ENCODE measurements at regions not wholly inside any gene's neighbourhood (a gene's known extent, or its start where the extent isn't known, plus 50 kb on each side); places are given as distances from the start of the nearest gene placed in this dataset.

DNA sequence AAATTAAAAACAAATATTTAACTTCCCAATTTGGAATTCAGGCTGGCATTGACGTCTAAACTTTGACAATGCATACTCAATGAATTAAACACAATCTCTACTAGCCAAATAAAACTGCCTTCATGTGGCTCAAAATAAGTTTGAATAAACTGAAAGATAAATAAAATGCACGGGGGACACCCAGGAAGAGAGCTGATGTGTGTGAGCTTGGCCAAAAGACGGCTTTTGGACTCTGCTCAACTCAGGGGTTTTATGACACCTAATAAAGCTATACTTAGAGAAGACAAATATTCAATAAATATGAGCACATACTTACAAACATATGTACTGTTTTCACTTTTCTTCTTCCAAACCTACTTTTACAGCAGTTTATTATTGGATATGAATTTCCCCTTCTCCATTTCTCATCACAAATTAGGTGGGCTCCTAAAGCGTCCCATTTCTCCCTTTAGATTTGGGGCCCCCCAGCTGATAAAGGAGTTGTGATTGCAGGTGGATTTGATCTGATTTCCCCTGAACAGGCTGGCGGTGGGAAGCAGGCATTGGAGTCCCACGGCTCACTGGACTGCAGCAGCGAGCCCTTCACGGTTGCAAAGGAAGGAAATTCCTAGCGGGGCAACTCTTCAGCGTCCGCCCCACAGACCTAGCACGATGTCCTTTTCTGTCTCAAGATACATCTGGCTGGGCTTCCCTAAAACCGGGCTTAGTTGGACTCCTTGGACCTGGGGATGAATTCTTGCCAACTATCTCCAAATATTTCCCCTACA is 79.6 kb downstream of the INSIG1 start:
- peaks cover 4% of the 10 kb centered on the region for H3K36me3 Mint-ChIP-seq (ENCODE audit: insufficient read depth, unreplicated experiment)
- TF ChIP-seq, protein P1, sequence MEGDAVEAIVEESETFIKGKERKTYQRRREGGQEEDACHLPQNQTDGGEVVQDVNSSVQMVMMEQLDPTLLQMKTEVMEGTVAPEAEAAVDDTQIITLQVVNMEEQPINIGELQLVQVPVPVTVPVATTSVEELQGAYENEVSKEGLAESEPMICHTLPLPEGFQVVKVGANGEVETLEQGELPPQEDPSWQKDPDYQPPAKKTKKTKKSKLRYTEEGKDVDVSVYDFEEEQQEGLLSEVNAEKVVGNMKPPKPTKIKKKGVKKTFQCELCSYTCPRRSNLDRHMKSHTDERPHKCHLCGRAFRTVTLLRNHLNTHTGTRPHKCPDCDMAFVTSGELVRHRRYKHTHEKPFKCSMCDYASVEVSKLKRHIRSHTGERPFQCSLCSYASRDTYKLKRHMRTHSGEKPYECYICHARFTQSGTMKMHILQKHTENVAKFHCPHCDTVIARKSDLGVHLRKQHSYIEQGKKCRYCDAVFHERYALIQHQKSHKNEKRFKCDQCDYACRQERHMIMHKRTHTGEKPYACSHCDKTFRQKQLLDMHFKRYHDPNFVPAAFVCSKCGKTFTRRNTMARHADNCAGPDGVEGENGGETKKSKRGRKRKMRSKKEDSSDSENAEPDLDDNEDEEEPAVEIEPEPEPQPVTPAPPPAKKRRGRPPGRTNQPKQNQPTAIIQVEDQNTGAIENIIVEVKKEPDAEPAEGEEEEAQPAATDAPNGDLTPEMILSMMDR (IDR thresholded peaks at IDR 0.05; ENCODE audit: unreplicated experiment) = no peak
- H3K27ac Mint-ChIP-seq (ENCODE audit: unreplicated experiment) = no peak overlapping the region
- peaks cover 88% of the 10 kb centered on the region for H3K27me3 Mint-ChIP-seq (ENCODE audit: unreplicated experiment)
- DNase-seq = no peak
- H3K4me3 Mint-ChIP-seq (ENCODE audit: low read depth, unreplicated experiment) = peak overlapping the region; percentile 46
- peaks cover 2% of the 10 kb centered on the region for H3K9me3 Mint-ChIP-seq (ENCODE audit: low read depth, unreplicated experiment)
- H3K4me1 Mint-ChIP-seq (ENCODE audit: low read depth, unreplicated experiment) = peaks cover 10% of the 10 kb centered on the region
- CTCF ChIA-PET = no interaction called here
- intact Hi-C loops (cut with micrococcal nuclease; ENCODE audit: unreplicated experiment) = no loop called here
- BruUV-seq (replicated peaks) = no TSS peak

DNA sequence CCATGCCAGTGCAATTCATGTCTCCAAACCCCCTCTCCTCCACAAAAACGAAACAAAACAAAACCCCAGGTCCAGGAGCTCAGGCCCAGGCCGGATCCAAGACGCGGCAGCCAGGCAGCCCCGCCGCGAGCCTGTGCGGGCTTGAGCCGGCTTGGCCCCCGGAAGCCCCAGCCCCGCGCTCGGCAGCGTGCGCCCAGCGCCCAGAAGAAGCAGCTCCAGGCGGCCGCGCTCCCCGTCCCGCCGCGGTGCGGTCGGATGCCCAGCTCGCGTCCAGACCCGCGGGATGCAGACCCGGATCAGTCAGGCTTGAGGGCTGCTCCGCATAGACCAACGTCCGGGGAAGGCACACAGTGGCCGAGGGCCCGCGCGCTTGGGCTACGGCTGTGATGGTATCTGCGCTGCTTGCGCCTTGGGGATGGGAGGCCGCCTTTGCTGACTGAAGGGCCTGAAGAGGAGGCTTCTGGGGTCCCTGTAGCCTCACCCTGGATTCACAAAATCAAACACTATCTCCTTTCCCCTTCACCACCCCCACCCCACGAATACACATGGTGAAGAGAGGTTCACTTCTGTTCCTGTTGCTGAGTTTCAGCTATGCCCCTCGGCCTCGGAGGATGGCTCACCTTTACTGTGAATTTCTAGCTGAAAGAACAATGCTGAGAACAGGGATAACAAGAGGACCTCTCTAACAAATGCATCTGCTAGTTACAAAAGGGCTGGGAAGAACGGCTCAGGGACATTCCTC is 79.9 kb upstream of the EN2 start:
- H3K9me3 Mint-ChIP-seq (ENCODE audit: low read depth, unreplicated experiment) = peaks cover 2% of the 10 kb centered on the region
- TF ChIP-seq, protein P1 (IDR thresholded peaks at IDR 0.05; ENCODE audit: unreplicated experiment) = no peak
- H3K36me3 Mint-ChIP-seq (ENCODE audit: insufficient read depth, unreplicated experiment) = peaks cover 4% of the 10 kb centered on the region
- DNase-seq = peak; percentile 38
- CTCF ChIA-PET = interaction anchor here (0.7 kb wide), 1 partner anchor 188 kb away, joined by 3 read pairs; no protein-coding TSS in a partner anchor
- intact Hi-C loops (cut with micrococcal nuclease; ENCODE audit: unreplicated experiment) = no loop called here
- peaks cover 92% of the 10 kb centered on the region for H3K27me3 Mint-ChIP-seq (ENCODE audit: unreplicated experiment)
- peak overlapping the region; percentile 46 for H3K4me3 Mint-ChIP-seq (ENCODE audit: low read depth, unreplicated experiment)
- no TSS peak for BruUV-seq (replicated peaks)
- H3K27ac Mint-ChIP-seq (ENCODE audit: unreplicated experiment) = no peak overlapping the region
- peaks cover 10% of the 10 kb centered on the region for H3K4me1 Mint-ChIP-seq (ENCODE audit: low read depth, unreplicated experiment)

DNA sequence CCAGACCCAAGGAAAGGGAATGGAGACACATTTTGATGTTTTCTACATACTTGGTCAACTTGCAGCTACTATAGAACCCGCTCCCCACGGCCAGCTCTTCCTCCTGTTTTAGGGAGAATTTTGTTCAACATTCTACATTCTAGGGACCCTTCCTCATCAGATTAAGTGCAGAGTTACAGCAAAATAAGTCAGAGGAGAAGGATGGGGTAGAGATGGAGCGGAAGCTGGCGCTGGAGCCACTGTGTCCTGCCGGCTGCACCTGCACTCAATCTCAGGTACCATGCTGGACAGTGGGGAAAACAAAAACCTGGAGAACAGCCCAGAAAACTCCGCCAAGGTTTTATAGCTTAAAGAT is 79.4 kb upstream of the EN2 start:
- no TSS peak for BruUV-seq (replicated peaks)
- H3K4me1 Mint-ChIP-seq (ENCODE audit: low read depth, unreplicated experiment) = peaks cover 10% of the 10 kb centered on the region
- H3K9me3 Mint-ChIP-seq (ENCODE audit: low read depth, unreplicated experiment) = peaks cover 2% of the 10 kb centered on the region
- peaks cover 92% of the 10 kb centered on the region for H3K27me3 Mint-ChIP-seq (ENCODE audit: unreplicated experiment)
- H3K36me3 Mint-ChIP-seq (ENCODE audit: insufficient read depth, unreplicated experiment) = peaks cover 4% of the 10 kb centered on the region
- H3K27ac Mint-ChIP-seq (ENCODE audit: unreplicated experiment) = no peak overlapping the region
- CTCF ChIA-PET = interaction anchor here (0.7 to 2.2 kb wide), 2 partner anchors 189 to 390 kb away, joined by 3 to 8 read pairs; no protein-coding TSS in a partner anchor
- TF ChIP-seq, protein P1 (IDR thresholded peaks at IDR 0.05; ENCODE audit: unreplicated experiment) = no peak
- no peak for DNase-seq
- no peak overlapping the region for H3K4me3 Mint-ChIP-seq (ENCODE audit: low read depth, unreplicated experiment)
- intact Hi-C loops (cut with micrococcal nuclease; ENCODE audit: unreplicated experiment) = no loop called here

DNA sequence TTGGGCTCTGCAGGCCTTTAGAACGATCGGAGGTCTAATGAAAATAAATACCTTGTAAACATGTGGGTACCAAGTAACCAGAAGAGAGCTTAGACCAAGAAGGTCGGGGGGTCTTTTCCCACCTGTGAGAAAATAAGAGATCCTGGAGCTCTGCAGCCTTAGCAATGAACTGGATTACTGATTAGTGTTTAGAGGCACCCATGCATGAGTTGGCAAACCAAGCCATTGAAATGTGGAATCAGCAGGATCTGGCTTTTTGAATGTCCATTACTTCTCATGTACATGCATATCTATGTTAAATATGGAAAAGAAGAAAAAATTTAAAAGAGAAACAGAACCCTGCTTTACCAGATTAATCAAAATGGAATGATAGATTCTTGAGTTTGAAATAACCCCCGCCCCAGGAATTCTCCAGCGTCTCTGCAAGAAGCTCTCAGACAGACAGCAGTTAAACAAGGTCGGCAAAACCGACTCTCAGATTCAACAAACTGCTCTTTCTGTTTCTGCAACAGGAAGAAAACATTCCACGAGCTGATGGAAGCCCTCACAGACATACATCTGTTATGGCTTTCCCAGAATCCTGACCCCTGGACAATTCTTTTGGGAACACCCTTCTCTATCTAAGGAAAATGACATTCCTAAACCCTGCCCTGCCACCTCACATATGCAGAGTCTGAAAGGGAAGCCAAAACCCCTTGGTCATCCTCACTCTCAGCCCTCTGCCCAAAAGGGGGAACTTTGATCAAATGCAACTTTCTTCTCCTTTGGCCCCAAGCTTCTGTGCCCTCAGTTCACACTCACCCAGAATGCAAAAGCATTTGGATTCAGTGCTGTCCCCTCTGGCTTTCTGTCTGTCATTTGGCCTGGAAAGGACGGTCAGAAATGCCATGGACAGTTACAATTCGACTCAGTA is 78.7 kb upstream of the EN2 start:
- peaks cover 95% of the 10 kb centered on the region for H3K27me3 Mint-ChIP-seq (ENCODE audit: unreplicated experiment)
- no peak overlapping the region for H3K27ac Mint-ChIP-seq (ENCODE audit: unreplicated experiment)
- TF ChIP-seq, protein P1 (IDR thresholded peaks at IDR 0.05; ENCODE audit: unreplicated experiment) = no peak
- no peaks in the 10 kb centered on the region for H3K9me3 Mint-ChIP-seq (ENCODE audit: low read depth, unreplicated experiment)
- peaks cover 10% of the 10 kb centered on the region for H3K4me1 Mint-ChIP-seq (ENCODE audit: low read depth, unreplicated experiment)
- peaks cover 4% of the 10 kb centered on the region for H3K36me3 Mint-ChIP-seq (ENCODE audit: insufficient read depth, unreplicated experiment)
- intact Hi-C loops (cut with micrococcal nuclease; ENCODE audit: unreplicated experiment) = no loop called here
- no peak overlapping the region for H3K4me3 Mint-ChIP-seq (ENCODE audit: low read depth, unreplicated experiment)
- DNase-seq = no peak
- BruUV-seq (replicated peaks) = no TSS peak
- CTCF ChIA-PET = interaction anchor here (1.0 to 2.2 kb wide), 5 partner anchors 72 to 452 kb away, joined by 3 to 8 read pairs (median 3); no protein-coding TSS in a partner anchor

Data from Calu3 (cell line).